ENCODE measurements at regions not wholly inside any gene's neighbourhood (a gene's known extent, or its start where the extent isn't known, plus 50 kb on each side); places are given as distances from the start of the nearest gene placed in this dataset.
"Not testable (repeated sequence)": the region's sequence is repeated elsewhere in the genome, so short reads cannot be mapped to it uniquely, and the experiment has no call there.

GRCh38 chr5:18607570-18607969 lies 973.3 kb downstream of the TAF11L14 start:
- Histone ChIP-seq H3K4me3 (replicated peaks in 1 of 3; ENCODE audit: insufficient read depth in 1 of 3, low read depth in 2 of 3, low read length in 3 of 3) (no peak overlapping the region), H3K79me2 (ENCODE audit: insufficient read depth, low read length) (no peaks in the 10 kb centered on the region), H2AFZ (ENCODE audit: low read length) (no peak overlapping the region), H3K27ac (ENCODE audit: extremely low read length, insufficient read depth, low read length) (no peak overlapping the region), H3K9ac (ENCODE audit: insufficient read depth, low read depth, low read length) (no peak overlapping the region), H3K9me3 (ENCODE audit: low read length) (peaks cover 63% of the 10 kb centered on the region), H3K4me1 (ENCODE audit: insufficient read depth, low read length) (no peaks in the 10 kb centered on the region), H4K20me1 (ENCODE audit: insufficient read depth, low read length) (no peaks in the 10 kb centered on the region), H3K27me3 (ENCODE audit: control insufficient read depth in 1 of 2, insufficient read depth in 2 of 2, low read length in 2 of 2) (no peaks in the 10 kb centered on the region), H3K4me2 (ENCODE audit: low read depth, low read length) (no peak overlapping the region), H3K36me3 (replicated peaks in 1 of 2; ENCODE audit: control insufficient read depth in 1 of 2, insufficient read depth in 2 of 2, low read length in 2 of 2) (no peaks in the 10 kb centered on the region)
- ChIA-PET POLR2A (no interaction called here), CTCF (ENCODE audit: low intra/inter-chr PET ratio, low total read pairs) (no interaction called here)
- ATAC-seq = no peak
- no TSS peak for BruUV-seq (replicated peaks)
- TF ChIP-seq ZNF251 (CRISPR knock-in tag; IDR thresholded peaks at IDR 0.05) = no peak
- no peak for DNase-seq (ENCODE audit: low spot score)
- intact Hi-C loops (cut with micrococcal nuclease; ENCODE audit: unreplicated experiment) = no loop called here
- in situ Hi-C loops (cut with HindIII; ENCODE audit: extremely low pct_ligation_motif_present, low pct_unique_long_range_greater_than_20kb) = no loop called here
- FAIRE-seq = no peak
- WGBS (ENCODE audit: low lambda C conversion rate) = 18% methylated on average over 5 of the region's 5 CpGs

DNA sequence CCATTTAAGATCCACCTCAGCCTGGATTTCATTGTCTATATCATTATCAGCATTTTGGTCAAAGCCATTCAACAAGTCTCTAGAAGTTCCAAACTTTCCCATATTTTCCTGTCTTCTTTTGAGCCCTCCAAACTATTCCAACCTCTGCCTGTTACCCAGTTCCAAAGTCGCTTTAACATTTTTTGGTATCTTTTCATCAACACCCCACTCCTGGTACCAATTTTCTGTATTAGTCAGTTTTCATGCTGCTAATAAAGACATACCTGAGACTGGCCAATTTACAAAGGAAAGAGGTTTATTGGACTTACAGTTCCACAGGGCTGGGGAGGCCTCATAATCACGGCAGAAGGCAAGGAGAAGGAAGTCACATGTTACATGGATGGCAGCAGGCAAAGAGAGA lies 982.9 kb downstream of the TAF11L14 start:
- H3K27ac ChIP-seq (ENCODE audit: extremely low read length, insufficient read depth, low read length); H3K79me2 ChIP-seq (ENCODE audit: insufficient read depth, low read length); H2AFZ ChIP-seq (ENCODE audit: low read length); BruUV-seq (replicated peaks); CTCF ChIA-PET (ENCODE audit: low intra/inter-chr PET ratio, low total read pairs); DNase-seq (ENCODE audit: low spot score); H3K4me2 ChIP-seq (ENCODE audit: low read depth, low read length); H4K20me1 ChIP-seq (ENCODE audit: insufficient read depth, low read length); H3K4me1 ChIP-seq (ENCODE audit: insufficient read depth, low read length); H3K4me3 ChIP-seq (replicated peaks in 1 of 3; ENCODE audit: insufficient read depth in 1 of 3, low read depth in 2 of 3, low read length in 3 of 3); H3K9ac ChIP-seq (ENCODE audit: insufficient read depth, low read depth, low read length); ATAC-seq; H3K27me3 ChIP-seq (ENCODE audit: control insufficient read depth in 1 of 2, insufficient read depth in 2 of 2, low read length in 2 of 2); FAIRE-seq; in situ Hi-C loops (cut with HindIII; ENCODE audit: extremely low pct_ligation_motif_present, low pct_unique_long_range_greater_than_20kb); H3K36me3 ChIP-seq (replicated peaks in 1 of 2; ENCODE audit: control insufficient read depth in 1 of 2, insufficient read depth in 2 of 2, low read length in 2 of 2); intact Hi-C loops (cut with micrococcal nuclease; ENCODE audit: unreplicated experiment); POLR2A ChIA-PET: not testable (repeated sequence)
- peaks cover 72% of the 10 kb centered on the region for H3K9me3 ChIP-seq (ENCODE audit: low read length)
- 6% methylated on average over 2 of the region's 2 CpGs for WGBS (ENCODE audit: low lambda C conversion rate)

GRCh38 chr5:18630458-18631045 lies 996.3 kb downstream of the TAF11L14 start:
- Histone ChIP-seq H3K36me3 (replicated peaks in 1 of 2; ENCODE audit: control insufficient read depth in 1 of 2, insufficient read depth in 2 of 2, low read length in 2 of 2) (no peaks in the 10 kb centered on the region), H3K27ac (ENCODE audit: extremely low read length, insufficient read depth, low read length) (no peak overlapping the region), H3K9ac (ENCODE audit: insufficient read depth, low read depth, low read length) (no peak overlapping the region), H3K9me3 (ENCODE audit: low read length) (peaks cover 49% of the 10 kb centered on the region), H3K4me2 (ENCODE audit: low read depth, low read length) (no peak overlapping the region), H3K79me2 (ENCODE audit: insufficient read depth, low read length) (no peaks in the 10 kb centered on the region), H4K20me1 (ENCODE audit: insufficient read depth, low read length) (no peaks in the 10 kb centered on the region), H3K4me1 (ENCODE audit: insufficient read depth, low read length) (no peaks in the 10 kb centered on the region), H3K27me3 (ENCODE audit: control insufficient read depth in 1 of 2, insufficient read depth in 2 of 2, low read length in 2 of 2) (no peaks in the 10 kb centered on the region), H3K4me3 (replicated peaks in 1 of 3; ENCODE audit: insufficient read depth in 1 of 3, low read depth in 2 of 3, low read length in 3 of 3) (no peak overlapping the region), H2AFZ (ENCODE audit: low read length) (no peak overlapping the region)
- POLR2A ChIA-PET = no interaction called here
- BruUV-seq (replicated peaks) = no TSS peak
- 43% methylated on average over 1 of the region's 2 CpGs for WGBS (ENCODE audit: low lambda C conversion rate)
- in situ Hi-C loops (cut with HindIII; ENCODE audit: extremely low pct_ligation_motif_present, low pct_unique_long_range_greater_than_20kb) = no loop called here
- DNase-seq (ENCODE audit: low spot score) (no peak), FAIRE-seq (no peak), ATAC-seq (no peak)
- CTCF ChIA-PET (ENCODE audit: low intra/inter-chr PET ratio, low total read pairs) = no interaction called here
- intact Hi-C loops (cut with micrococcal nuclease; ENCODE audit: unreplicated experiment) = no loop called here
- TF ChIP-seq ATF1 (CRISPR knock-in tag; IDR thresholded peaks at IDR 0.05) (no peak), ZNF468 (CRISPR knock-in tag; IDR thresholded peaks at IDR 0.05) (no peak), TCF12 (IDR thresholded peaks at IDR 0.05) (no peak), TCF12 (CRISPR knock-in tag; IDR thresholded peaks at IDR 0.05) (no peak), ZNF816 (CRISPR knock-in tag; IDR thresholded peaks at IDR 0.05; ENCODE audit: borderline replicate concordance) (no peak), ZSCAN25 (CRISPR knock-in tag; IDR thresholded peaks at IDR 0.05) (no peak), CREM (IDR thresholded peaks at IDR 0.05) (no peak), CREM (CRISPR knock-in tag; IDR thresholded peaks at IDR 0.05) (no peak), SMAD9 (CRISPR knock-in tag; IDR thresholded peaks at IDR 0.05) (no peak)

All from HepG2 (cell line).